Activated T-cell treated with anti-CD3 and anti-CD28 coated beads, Interleukin-2, amount 50 U/mL, for 1 hour (primary cell): ENCODE measurements at regions not wholly inside any gene's neighbourhood (a gene's known extent, or its start where the extent isn't known, plus 50 kb on each side); places are given as distances from the start of the nearest gene placed in this dataset.
"Not testable (repeated sequence)": the region's sequence is repeated elsewhere in the genome, so short reads cannot be mapped to it uniquely, and the experiment has no call there.

ENCODE experiments used
- DNase-seq: peaks from one replicate; pipeline ENCODE4 v3.0.0-alpha.2; 2020

DNA sequence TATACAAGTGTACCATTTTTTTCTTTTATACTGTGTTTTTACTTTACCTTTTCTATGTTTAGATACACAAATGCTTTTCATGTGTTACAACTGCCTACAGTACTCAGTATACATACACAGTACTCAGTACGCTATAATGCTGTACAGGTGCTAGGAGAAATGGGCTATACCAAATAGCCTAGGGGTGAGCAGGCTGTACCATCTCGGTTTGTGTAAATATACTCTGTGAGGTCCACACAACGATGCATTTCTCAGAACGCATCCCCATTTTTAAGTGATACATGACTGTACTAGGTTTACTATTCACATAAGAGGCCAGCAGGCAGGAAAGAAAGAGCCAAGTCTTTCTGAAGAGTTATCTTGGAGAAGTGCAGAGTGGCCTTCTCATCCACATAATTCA is 426.4 kb upstream of the MTPN start:
- no peak for DNase-seq

DNA sequence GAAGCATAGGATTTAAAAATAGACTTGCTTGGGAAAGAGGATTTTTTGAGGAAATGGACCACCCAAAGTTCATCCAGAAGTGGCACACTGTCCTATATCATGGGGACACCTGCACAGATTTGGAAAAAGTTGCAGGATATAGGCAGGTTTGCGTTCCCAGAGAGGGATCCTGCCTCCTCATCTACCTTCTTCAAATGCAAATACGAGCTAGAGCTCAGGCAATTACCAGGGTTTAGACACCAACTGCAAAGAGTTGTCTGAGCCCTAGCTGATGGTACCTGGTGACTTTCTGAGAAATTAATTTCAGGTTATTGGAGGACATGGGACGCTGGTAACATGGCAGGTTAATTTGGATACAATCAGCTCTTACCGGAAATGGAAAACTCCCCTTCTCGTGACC is 423.7 kb upstream of the MTPN start:
- DNase-seq = no peak

DNA sequence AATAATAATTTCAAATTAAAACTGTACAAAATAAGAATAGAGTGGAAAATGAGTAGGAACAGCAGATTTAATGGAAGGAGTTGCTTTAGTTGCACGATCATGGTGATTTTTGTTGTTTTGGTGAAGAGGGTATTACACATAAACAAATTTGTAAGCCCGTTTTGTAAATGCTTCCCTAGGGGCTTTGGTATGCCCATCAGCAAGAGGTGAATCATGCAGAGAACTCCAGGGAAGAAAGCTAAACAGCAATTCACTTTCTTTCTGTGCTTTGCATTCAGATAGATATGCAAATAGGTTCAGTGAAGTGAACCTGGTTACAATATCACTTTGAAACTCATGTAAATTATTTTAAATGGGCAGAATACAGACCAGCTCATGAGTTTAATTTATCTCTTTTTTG is 422.2 kb upstream of the MTPN start:
- DNase-seq = no peak

DNA sequence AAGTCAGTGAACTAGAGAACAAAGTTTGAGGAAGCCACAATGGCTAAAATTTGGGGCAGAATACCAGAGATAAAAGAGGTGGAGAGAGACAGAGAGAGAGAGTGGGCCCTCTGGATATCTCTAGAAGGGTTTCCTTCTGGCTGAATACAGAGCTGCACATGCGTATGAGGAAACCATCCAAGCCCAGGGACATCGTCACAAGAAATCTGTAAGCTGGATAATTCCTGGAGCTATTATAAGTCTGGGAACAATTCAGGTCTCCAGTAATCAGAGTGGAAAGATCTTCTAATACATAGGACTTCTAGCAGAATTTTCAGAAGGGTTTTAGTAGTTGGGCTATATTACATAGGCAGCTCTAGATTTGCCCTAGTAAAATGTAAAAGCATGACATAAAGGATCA is 415.7 kb upstream of the MTPN start:
- no peak for DNase-seq

DNA sequence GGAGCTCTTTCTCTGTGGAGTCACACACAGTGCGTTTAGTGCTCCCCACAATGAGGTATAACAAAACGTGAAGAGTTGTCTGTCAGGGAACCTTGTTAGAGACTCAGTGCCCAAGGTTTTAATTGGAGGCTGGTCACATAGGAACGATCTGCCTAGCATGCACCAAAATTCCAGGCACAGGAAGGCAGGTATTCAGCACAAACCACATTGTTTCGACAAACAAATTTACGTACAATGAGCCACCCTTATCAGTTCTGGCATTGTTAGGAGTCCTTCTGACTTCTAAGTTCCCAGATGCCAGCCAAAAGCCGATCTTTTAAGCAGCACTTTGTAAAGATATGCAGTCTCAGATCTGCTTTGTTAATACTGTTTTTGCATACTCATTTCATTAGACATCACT is 414.2 kb upstream of the MTPN start:
- DNase-seq = no peak

DNA sequence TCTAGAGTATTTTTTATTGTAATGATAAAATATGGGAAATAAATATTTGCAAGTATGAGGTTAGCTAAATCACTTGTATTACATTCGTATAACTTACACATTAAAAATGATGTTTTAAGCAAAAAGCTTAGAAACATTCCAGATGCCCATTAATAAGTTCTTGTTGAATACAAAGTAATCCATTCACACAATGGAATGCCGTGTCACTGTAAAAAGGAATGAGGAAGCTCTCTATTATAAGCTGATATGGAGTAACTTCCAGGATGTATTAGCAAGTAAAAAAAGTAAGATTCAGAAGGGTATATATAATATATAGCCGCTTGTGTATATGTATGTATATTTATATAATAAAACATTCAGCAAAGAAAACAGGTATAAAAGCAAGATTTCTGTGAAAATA is 412.8 kb upstream of the MTPN start:
- DNase-seq = no peak

DNA sequence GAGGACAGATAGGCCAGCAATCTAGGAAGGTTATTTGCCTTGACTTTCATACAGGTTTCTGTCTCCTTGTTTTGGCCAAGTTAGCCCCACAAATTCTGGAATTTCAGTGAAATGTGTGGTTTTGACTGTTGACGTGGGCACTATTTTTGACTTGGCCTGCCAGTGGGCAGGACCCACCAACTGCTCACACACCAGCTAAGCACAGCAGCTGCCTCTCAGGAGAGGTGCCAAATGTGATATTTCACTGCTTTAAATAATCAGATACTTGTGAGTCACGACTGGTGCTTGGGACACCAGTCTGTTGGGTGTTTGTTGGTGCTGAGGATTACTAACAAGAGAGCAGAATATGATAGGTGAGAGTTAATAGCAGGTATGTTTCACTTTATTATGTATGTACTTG is 409.7 kb upstream of the MTPN start:
- DNase-seq = no peak

DNA sequence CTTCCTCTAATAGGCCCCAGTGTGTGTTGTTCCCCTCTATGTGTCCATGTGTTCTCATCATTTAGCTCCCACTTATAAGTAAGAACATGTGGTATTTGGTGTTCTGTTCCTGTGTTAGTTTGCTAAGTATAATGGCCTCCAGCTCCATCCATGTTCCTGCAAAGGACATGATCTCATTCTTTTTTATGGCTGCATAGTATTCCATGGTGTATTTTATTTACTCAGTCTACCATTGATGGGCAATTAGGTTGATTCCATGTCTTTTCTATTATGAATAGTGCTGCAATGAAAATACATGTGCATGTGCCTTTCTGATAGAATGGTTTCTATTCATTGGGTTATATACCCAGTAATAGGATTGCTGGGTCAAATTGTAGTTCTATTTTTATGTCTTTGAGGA is 394.2 kb upstream of the MTPN start:
- not testable (repeated sequence) for DNase-seq

DNA sequence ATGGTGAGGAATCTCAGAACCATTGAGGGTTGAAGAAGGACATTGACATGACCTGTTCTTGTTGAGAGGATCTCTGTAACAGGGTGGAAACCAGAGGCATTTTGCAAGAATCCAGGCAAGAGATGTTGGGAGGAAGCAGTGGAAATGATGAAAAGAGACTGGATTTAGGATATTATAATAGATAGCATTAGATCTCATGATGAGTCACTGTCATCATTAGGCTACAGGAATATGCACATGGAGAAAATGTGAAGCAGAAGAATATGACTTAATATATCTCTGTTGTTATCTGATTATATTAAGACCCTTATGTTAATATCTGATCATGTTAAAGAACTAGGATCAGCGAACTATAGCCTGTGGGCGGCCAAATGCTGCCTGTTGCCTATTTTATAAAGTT is 393.0 kb upstream of the MTPN start:
- DNase-seq = no peak

DNA sequence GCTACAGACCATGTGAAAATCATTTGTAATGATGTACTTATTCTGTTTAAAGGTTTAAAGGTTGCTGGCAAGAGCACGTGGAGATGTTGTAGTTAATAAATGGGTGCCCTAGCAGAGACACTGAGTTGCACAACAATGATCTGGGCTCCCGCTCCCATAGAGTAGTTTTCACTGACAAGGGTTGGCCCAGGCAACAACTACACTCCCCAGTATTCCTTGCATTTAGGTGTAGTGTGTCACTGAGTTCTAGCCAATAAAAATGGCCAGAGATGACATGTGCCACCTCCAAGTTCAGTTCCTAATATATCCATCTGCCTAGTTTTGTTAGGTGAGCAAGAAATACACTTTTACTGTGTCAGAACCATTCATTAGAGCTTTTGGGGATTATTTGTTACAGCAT is 392.1 kb upstream of the MTPN start:
- no peak for DNase-seq

DNA sequence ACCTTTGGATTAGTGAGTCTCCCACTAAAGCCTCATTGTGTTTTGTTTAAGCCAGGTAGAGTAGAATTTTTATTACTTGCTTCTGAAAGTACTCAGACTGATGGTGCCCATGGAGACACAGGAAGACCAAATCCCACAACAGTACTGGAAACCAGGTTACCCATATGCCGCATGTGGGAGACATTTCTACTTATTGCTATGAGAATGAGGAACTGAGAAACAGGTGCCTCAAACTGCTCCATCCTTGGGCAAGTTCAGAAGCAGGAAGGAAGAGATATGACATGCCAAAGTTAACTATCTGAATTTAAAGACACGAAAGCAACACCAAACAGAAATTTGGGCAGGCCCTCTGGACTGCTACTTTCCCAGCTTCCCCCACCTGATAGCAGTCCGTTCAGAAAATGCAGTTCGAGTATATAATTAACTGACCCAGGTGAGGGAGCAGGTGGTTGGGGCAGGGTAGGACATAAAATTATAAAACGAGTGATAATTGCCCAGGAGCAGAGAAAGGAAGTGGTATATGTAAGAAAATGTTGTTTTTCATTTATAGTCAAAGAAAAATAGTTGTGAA is 382.3 kb upstream of the MTPN start:
- DNase-seq = no peak

DNA sequence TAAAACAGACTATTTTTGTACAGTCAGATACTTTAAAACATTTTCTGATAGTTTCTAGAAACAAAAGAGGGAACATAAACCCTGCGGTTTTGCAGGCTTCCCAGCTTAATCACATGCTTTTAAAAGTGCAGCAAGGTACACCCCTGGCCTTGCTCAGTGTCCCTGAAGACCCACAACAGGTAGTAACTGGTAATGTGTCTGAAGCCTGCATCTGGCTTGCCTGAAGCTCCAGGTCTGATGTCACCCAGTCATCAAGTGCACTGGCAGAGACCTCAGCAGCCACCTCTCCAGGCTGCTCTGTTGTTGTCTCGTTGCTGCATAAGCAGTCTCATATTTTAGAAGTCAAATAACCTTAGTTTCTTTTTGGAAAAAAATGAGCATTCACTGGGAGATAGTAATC is 376.1 kb upstream of the MTPN start:
- DNase-seq = no peak

DNA sequence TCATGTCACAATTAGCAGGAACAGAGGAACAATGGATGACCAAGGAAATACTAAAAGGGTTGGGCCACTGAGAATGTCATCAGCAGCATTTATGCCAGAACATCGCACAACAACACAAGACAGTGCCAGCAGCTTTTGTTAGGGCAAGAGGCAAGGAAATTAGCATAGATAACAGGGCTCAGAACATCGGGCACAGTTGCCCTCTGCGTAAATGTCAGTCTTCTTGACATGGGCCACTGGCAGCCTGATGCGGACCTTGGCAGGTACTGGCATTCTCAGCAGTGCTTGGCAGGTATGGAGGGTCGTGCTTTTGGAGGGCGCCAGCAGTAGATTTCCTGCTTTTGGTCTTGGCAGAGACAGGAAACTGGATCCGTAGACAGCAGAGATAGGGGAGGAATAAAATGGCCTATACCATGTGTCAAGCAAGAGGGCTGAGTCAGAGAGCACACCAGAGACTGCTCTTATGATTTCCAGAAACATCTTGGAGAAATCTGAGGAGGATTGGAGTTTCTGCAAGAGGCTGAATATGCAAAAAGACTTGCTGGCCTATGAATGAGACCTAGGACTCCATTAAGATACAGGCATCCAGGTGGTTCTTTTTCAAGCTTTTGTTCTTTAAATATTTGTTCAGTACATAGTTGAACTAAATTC is 371.5 kb upstream of the MTPN start:
- no peak for DNase-seq

DNA sequence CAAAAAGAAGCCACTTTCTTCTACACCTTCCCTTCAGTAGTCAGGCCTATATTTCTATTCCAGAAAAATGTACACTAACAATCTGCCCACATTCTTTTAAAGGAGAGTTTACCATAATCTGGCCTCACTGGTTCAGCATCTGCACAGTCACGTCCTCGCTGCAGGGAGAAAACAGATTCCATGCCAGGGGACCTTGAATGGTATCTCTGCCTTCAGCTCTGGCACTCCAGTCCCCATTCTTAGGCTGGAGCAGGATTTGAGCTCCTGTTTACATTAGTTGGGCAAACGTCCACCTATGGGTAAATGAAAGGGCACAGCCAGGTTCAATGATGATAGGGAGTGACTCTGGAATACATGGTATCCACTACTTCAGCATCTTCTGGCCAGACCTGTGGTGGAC is 371.0 kb upstream of the MTPN start:
- DNase-seq = no peak

DNA sequence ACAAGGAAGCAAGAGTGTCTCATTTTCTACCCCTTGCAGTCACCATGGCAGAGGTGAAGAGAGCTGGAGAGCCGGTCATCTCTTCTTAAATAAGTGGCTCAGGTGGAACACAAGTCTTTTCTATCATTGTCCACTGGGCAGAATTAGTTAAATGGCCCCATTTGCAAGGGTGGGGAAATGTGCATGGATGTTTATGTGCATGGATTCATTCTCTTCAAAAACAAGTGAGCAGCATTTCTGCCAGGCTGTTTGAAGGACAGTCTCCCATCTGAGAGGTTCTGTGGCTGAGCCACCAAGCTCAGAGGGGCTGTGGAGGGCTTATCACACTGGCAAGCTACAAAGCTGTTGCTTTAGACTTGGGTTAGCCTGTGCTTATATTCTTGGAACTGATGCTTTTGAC is 370.3 kb upstream of the MTPN start:
- DNase-seq = no peak

DNA sequence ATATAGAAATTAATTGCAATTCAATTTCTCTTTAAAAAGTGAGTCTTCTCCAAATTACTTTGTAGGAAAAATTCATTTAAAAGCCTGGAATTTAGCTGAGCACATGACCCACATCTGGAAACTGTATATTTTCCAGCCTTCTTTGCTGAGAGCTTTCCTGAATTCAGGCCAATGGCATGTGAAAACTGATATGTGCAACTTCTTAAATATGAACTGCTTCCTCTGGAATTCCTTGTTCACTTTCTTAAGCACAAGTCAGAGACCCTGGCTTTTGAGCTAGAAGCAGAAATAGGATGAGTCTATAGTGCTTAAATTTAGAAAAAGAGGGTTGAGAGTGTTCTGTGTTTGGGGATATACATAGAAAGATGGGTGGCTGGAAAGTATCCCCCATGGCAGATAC is 365.1 kb upstream of the MTPN start:
- DNase-seq = no peak

DNA sequence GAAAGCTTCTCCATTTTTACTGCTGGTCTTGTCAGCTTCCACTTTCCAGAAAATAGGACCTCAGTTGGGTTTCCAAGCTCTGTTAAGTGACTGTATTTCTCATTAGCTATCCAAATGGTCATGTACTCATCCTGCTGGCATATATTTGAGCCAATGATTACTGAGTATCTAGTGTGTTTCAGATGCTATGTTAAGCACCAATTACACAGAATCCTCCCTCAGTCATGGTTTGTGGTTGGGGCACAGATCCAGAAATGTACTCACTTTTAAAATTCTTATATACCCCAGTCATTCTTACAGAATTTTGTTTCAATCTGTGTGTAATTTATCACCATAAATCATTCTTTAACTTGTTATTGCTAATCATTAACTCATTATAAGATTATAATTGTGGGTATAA is 362.3 kb upstream of the MTPN start:
- no peak for DNase-seq

DNA sequence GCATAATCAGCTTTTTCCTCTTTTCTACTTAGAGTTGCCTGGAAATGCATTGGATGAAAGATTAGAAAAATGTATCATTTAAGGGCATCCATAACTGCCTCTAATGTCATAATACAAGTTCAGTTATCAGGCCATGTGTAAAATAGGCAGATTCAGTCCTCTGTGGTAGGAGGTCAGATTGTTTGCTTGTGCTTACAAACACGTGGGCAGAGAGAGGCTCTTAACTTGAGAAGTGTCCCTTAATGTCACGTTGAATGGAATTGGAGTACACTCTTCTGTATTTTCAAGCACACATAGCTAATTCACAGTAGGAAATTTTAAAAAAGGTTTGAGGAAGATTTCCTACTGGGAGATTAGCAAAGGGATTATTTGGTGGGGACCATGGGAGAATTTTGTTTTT is 359.8 kb upstream of the MTPN start:
- no peak for DNase-seq

DNA sequence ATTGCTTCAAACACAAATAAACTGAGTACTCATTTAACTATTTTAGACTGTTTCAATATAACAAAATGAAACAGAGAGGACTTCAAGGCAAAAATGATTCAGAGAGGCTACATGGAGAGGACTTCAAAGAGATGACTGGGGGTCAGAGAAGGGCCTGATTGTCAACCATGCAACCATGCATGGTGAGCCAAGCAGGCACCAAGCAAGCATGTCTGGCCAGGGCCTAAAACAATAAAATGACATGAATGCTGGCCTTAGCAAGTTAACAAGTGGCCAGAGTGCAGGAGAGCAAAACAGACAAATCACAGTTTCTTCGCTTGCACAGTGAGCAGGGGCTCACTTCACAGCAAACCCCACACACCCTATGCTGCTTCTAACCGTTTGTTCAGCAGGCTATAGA is 356.5 kb upstream of the MTPN start:
- no peak for DNase-seq

DNA sequence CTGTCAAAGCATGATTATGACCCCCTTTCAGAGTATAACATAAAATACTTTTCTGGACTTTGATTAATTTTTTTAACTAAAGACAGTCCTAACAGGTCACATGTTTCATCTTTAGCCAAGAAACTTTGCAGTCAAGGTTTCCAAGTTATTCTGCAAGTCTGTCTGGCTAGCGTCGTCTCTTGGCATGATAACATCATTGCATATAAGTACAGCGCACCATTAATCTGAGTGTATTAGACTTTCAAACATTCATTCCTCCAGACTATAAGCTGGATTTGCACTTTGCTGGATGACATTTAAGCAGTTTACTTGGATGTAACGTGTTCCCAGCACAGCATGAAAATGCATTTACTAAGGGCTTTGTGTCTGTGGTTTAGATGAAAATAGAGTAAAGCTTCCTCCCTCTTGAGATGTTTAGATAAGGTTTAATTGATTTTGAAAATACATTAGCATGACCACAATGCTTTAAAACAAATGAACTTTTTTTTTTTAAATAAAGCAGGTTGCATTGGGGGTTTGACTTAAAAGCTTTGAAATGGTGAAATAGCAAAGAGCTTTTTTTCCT is 349.0 kb upstream of the MTPN start:
- no peak for DNase-seq

DNA sequence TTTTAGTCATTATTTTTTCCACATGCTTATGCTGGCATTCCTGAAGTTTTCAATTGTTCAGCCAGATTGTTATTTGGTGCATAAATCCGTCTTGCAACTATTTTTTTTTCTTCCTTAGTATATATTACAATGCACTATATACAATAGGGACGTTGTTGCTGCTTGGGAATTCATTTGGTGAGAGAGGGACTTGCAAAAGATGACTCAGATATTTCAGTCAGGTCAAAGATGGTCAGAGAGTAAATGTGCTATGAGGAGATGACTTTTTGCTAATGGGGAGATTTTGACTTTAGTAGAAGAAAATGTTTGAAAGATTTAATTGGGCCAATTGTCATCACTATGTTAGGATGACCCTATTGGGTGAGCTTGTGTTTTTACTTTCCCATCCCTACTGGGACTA is 348.4 kb upstream of the MTPN start:
- no peak for DNase-seq

DNA sequence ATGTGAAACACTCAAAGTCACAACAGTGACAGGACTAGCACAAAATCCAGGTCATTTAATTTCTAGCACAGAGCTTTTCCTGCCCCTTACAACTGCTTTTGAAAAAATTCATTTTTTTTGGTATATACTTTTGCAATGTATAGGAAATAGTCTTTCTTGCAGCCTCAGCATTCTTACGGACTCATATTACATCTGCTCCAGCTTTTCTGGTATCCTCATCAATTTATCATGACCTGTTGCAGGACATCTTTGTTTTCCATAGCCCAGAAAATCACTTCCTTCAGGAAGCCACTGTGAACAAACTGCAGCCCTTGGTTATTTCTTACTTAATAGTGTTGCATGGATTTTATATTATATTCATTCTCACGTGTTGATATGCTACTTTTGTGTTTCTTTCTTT is 347.9 kb upstream of the MTPN start:
- no peak for DNase-seq

DNA sequence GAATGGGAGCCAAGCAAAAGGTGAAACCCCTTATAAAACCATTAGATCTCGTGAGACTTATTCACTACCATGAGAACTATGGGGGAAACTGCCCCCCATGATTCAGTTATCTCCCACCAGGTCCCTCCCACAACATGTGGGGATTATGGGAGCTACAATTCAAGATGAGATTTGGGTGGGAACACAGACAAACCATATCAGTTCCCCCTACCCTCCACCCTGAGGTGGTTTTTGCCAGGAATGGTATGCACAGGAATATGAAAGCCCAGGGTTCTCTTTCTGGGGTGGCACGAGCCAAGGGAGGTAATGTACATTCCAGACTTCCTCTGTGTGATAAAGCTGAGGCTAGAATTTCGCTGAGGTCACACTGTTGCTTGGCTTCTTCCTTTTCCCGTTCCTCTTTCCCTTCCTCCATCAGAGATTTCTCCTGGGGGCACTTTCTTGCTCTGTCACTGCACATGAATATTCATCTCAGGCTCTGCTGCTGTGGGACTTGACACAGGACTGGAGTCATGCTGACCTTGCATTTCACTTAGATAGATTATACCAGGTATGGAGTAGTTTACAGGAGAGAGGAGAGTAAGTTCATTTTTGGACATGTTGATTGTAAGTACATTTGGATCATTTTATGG is 347.0 kb upstream of the MTPN start:
- DNase-seq = no peak

DNA sequence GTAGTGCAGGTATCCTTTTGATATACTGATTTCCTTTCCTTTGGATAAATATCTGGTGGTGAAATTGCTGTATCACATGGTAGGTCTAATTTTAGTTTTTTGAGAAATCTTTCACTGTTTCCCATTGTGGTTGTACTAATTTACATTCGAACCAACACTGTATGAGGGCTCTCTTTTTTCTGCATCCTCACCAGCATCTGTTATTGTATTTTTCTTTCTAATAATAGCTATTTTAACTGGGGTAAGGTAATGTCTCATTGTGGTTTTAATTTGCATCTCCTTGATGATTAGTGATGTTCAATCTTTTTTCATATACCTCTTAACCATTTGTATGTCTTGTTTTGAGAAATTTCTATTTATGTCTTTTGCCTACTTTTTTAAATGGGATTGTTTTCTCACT is 335.4 kb upstream of the MTPN start:
- DNase-seq = no peak

DNA sequence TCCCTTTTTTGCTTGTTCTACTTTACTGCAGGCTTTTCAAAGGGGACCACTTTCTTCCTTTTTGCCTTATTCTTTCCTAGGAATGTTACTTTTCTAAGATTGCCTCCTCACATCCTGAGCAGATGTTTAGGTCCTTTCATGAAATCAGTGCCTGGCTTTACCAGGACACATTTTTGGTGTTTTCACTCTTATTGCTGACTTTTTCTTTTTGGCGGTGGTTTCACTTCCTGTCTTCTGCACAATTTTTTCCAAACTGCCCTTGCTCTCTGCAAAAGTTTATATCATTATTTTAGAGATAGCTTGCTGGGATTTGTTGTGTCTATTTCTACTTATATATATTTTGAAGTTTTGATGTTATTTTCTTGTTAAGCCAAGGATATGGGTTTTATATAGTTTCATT is 332.2 kb upstream of the MTPN start:
- no peak for DNase-seq
